NCI-H2171 treated with DMSO at 0.1 percent for 48 hours (cell line): ENCODE measurements at regions not wholly inside any gene's neighbourhood (a gene's known extent, or its start where the extent isn't known, plus 50 kb on each side); places are given as distances from the start of the nearest gene placed in this dataset.
A peak's percentile ranks its signal among the peaks of the same experiment; 100 is the strongest.
"Not testable (repeated sequence)": the region's sequence is repeated elsewhere in the genome, so short reads cannot be mapped to it uniquely, and the experiment has no call there.

Experiments
- DNase-seq: peaks from one replicate; lab custom pipeline; 2025; lab: John Stamatoyannopoulos, UW

GRCh38 chr16:88200154-88200895 is 182.4 kb upstream of the ZNF469 start:
- DNase-seq, result not testable (repeated sequence)

DNA sequence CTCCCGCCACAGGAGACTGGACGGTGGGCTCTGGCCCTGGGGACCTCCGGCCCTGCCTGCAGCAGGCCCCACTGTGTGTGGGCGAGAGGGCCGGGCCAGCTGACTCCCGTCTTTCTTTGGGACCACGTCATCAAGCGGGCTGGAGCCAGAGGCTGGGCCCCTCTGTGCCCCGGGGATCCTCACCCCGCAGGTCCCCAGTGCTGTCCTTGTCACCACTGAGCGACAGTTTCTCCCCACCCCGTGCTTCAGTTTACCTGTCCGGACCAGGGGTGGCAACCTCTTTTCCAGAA is 181.9 kb upstream of the ZNF469 start:
- DNase-seq, result no peak

DNA sequence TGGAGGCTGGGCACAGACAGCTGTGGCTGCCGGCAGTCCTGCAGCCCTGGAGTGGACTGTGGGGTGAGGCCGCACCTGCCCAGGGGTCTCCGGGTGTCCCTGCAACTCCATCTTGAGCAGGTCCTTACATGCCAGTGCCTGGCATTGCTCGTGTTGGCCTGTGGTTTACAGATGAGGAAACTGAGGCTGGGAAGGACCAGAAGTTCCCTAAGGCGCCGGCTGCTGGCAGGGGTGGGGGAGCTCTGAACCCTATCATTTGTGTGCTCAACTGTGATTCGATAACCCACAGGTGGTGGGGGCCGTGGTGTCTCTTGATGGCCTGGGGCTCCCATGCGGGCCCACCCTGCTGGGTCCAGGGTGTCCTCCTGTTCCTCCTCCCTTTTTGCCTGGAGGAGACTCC is 181.1 kb upstream of the ZNF469 start:
- DNase-seq, result not testable (repeated sequence)

DNA sequence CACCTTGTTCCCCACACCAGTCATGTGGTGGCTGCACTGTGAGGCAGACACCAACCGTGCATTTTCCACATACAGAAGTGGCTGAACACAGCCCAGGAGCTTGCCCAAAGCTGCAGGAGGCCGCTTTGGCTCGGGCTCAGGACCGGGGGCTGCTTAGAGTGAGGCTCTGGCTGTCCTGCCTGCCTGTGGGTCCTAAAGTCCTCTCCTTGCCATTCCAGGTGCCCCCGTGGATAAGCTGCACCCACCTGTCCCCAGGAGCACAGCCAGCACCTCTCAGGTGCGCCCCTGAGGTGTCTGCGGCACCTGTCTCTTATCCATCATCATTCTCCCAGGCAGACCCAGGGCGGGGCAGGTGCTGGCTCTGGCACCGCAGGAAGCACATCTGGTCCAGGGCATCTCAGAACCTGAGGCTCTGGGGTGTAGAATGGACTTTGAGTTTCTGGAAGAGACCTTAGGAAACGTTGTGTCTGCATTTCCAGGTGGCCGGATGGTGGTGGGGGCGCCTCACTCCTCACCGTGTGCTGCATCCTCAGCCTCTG is 180.5 kb upstream of the ZNF469 start:
- DNase-seq, result no peak

GRCh38 chr16:88202856-88203681 is 179.7 kb upstream of the ZNF469 start:
- not testable (repeated sequence) for DNase-seq

- not testable (repeated sequence) for DNase-seq
These were observed 178.3 kb upstream of the ZNF469 start for GRCh38 chr16:88204131-88205110.

DNA sequence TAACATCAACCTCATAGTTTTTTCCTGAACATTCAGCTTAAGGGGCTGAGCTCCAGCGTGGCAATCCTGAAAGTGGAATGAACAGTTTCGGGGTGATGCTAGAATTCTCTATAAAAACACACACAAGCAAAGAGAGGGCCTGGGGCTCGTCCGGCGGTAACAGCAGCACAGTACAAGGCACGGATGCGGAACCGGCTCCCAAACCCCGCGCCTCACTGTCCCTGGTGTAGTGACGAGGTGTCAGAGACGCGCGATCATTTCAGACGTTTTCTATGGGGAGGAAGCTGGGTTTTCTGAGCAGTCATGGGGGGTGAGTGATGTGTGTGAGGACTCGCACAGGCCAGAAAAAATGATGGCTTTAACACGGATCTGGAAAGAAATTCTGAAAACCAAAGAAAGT is 177.3 kb upstream of the ZNF469 start:
- not testable (repeated sequence) for DNase-seq

DNA sequence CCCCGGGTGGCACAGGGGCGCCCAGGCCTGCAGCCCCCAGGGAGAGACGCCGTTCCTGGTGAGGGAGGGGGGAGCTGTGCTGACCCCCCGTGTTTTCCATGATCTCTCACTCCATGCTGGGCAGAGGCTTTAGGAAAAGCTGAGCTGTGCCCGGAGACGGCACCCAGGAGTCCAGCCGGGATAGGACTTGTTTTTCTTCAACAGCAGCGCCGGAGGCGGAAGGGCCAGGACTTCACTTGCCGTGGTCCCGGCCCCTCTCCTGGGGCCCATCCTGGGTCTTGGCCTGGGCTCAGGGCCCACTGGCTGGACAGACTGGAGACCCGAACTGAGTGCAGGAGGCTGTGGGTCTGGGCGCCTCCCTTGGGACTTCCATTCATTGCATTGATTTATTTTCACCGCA is 176.8 kb upstream of the ZNF469 start:
- DNase-seq, result not testable (repeated sequence)

- DNase-seq, result not testable (repeated sequence)
These were observed 176.2 kb upstream of the ZNF469 start for GRCh38 chr16:88206516-88206915.

GRCh38 chr16:88208112-88208511 is 174.6 kb upstream of the ZNF469 start:
- DNase-seq, result peak; percentile 74

- DNase-seq, result peak; percentile 38
These were observed 174.0 kb upstream of the ZNF469 start for GRCh38 chr16:88208776-88209175.

DNA sequence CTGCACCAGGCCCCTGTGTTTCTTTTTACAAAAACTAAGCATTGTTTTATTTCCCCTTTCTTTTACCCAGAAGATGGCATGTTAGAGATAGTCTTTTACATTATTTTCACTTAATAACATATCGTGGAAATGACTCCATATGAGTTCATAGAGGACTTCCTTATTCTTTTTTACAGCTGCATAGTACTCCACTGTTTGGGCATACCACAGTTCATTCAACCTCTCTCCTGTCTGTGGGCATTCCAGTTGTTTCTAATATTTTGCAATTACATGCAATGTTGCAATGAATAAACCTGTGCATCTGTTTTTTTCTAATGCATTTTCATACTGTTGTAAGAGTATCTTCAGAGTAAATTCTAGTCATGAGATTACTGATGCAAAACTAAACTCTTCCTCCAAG is 173.2 kb upstream of the ZNF469 start:
- not testable (repeated sequence) for DNase-seq

- not testable (repeated sequence) for DNase-seq
These were observed 168.8 kb upstream of the ZNF469 start for GRCh38 chr16:88213937-88214336.

DNA sequence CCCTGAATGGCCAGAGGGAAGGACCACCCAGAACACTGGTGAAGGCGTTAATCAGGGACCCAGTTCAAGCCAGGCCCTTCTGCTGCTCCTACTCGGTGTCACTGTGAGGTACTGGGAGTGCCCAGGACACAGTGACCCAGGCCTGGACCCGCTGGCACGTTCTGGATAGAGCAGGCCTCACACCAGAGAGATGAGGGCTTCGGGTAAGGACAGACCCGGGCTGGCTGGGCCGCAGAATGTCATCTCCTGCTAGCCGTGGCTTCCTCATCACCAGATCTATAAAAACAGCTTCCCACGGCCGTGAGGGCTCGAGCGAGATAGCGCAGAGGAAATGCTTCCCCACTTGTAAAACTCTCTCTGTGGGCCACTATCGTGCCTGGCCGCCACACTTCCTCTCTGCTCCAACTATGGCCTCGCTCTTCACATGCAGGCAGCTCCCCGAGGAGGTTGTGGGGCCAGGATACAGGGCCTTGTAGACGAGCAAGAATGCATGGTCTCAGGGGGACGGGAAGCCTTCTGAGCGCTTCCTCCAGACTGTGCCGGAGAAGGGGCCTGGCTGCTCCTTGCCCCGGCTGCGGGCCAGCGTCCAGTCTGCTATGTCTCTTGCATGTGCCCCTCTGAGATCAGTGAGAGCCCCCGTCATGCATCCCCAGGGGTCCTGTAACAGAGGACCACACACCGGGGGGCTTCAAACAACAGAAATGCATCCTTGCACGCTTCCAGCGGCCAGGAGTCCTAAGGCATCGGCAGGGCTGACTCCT is 161.6 kb upstream of the ZNF469 start:
- not testable (repeated sequence) for DNase-seq

- not testable (repeated sequence) for DNase-seq
These were observed 159.1 kb upstream of the ZNF469 start for GRCh38 chr16:88223696-88224095.

DNA sequence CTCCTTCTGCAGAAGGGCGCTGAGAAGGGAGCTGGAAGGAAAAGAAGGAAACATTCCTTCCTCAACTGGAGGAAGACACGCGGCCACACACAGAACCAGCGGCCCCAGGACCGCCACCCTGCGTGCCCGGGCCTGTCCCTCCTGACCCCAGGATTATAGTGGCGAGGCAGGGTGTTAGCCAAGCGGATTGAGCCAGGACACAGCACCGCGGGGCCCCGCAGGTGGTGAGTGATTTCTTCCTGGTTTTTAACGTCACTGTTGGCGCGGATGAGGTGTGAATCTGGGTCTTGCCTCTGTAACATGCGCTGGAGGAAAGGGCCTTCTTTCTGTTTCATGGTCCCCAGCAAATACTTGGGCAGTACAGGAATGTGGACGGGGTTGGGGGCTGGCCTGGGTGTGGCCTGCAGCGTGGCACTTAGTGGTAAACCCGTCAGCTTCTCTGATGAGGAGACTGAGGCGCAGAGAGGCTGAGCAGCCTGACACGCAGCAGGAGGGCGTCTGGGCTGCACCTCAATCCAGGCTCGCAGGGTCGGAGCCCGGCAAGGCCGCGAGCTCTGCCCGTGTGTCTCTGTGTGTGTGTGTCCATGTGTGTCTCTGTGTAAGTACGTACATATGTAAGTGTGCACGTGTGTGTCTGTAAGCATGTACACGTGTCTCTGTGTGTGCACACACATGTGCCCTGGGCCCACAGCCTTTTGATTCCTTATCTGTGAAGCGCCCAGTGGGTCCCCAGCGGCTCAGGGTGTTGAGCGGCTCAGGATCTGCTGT is 158.4 kb upstream of the ZNF469 start:
- not testable (repeated sequence) for DNase-seq

DNA sequence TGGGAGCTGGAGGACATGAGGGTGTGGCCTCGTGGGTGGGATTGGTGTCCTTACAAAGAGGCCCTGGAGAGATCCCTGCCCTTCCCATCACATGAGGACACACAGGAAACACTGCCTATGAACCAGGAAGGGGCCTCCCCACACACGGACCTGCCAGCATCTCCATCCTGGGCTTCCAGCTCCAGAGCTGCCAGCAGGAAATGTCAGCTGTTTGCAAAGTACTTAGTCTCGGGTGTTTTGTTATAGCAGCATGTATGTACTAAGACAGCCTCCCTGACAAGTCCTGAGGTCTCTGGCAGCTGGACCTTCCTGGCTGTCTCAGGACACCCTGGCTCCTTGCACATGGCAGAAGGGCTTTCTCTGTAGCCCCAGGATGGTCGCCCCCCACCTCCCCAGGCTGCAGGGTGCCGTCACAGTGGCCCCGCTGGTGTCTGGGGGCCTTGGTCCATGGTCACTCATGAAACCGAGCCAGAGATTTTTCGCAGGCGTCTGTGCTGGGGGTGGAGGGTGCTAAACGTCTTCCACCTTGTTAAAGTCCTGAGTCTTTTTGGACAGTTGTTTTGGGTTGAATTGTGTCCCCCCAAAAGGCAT is 157.0 kb upstream of the ZNF469 start:
- not testable (repeated sequence) for DNase-seq

DNA sequence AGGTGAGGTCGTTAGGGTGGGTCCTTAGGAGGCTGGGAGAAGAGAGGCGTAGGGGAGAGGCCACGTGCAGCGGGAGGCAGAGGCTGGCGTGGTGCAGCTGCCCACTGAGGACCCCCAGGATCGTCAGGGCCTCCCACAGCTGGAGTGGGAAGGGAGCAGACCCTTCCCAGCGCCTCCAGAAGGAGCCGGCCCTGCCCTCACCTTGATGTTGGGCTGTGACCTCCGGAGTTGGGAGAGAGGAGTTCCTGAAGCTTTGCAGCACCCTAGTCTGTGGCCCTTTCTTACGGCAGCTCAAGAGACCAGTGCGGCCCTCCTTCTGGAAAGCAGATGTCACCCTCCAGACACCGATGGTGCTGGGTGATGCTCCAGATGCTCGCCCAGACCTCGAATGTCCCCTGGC is 156.5 kb upstream of the ZNF469 start:
- not testable (repeated sequence) for DNase-seq

DNA sequence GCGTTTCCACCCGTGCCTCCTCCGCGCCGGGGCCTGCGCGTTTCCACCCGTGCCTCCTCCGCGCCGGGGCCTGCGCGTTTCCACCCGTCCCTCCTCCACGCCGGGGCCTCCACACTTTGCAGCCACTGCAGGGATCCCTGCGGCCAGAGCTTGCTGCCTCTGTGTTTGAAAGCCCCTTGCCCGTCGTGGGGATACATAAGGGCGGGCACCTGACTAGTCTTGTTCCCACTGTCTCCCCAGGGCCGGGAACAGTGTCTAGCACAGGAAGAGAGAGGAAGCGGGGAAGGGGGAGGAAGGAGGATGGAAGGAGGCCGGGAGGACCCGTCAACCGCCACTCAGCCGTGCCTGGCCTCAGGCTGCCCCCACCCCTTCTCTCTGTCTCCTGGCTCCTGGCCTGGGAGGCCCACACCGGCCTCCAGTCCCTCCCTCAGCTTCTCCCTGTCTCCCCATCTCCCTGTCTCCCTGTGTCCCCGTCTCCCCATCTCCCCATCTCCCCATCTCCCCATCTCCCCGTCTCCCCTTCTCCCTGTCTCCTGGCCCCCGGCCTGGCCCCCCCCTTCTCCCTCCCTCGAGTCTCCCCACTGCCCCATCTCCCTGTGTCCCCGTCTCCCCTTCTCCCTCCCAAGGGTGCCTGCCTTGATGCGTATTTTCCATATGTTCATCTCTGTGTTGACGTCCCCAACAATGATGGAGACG is 155.6 kb upstream of the ZNF469 start:
- DNase-seq, result not testable (repeated sequence)
